Effector memory CD8-positive, alpha-beta T cell (primary cell): ENCODE measurements at regions not wholly inside any gene's neighbourhood (a gene's known extent, or its start where the extent isn't known, plus 50 kb on each side); places are given as distances from the start of the nearest gene placed in this dataset.

Experiments
- ATAC-seq: fragments of 150-1000 bp; cut with Tn5 transposase; replicated peaks from 2 replicates; pipeline ENCODE4 v1.10.0; 2021; ENCODE audit warnings: mild to moderate bottlenecking, moderate library complexity
- DNase-seq, 3 experiments: peaks; one replicate each; pipeline ENCODE4 v3.0.0; 2021
- H3K27ac Mint-ChIP-seq, 2 donors: one replicate each; pipeline ENCODE4 v1.8.0; 2022; ENCODE audit warnings: mild to moderate bottlenecking in 2 of 2, mixed read lengths in 2 of 2, moderate library complexity in 2 of 2
- H3K27me3 Mint-ChIP-seq, 2 donors: one replicate each; pipeline ENCODE4 v1.8.0; 2022; ENCODE audit warnings: mixed read lengths in 2 of 2
- H3K36me3 Mint-ChIP-seq: one replicate; pipeline ENCODE4 v1.8.0; 2022; ENCODE audit warnings: mild to moderate bottlenecking, moderate library complexity, mixed read lengths; ENCODE audit not compliant: insufficient read depth
- H3K4me1 Mint-ChIP-seq, 2 donors: one replicate each; pipeline ENCODE4 v1.8.0; 2022; ENCODE audit warnings: low read depth in 2 of 2, mixed read lengths in 2 of 2
- H3K4me3 Mint-ChIP-seq, 2 donors: one replicate each; pipeline ENCODE4 v1.8.0; 2022; ENCODE audit warnings: mild to moderate bottlenecking in 2 of 2, mixed read lengths in 2 of 2, moderate library complexity in 2 of 2
- H3K9me3 Mint-ChIP-seq, 2 donors: one replicate each; pipeline ENCODE4 v1.8.0; 2022; ENCODE audit warnings: mixed read lengths in 2 of 2

GRCh38 chr2:147689220-147689909, 155.5 kb upstream of the ACVR2A start:
- no peak overlapping the region for H3K4me3 Mint-ChIP-seq
- no peak overlapping the region for H3K27ac Mint-ChIP-seq
- ATAC-seq, result peak; percentile 26
- H3K4me1 Mint-ChIP-seq, result no peaks in the 10 kb centered on the region
- peaks cover 0 to 18% of the 10 kb centered on the region in 2 donors for H3K27me3 Mint-ChIP-seq
- DNase-seq, result no peak
- H3K9me3 Mint-ChIP-seq, result peaks cover 0 to 3% of the 10 kb centered on the region in 2 donors
- no peaks in the 10 kb centered on the region for H3K36me3 Mint-ChIP-seq

GRCh38 chr2:147688242-147688641, 156.6 kb upstream of the ACVR2A start:
- Mint-ChIP-seq H3K27me3 (peaks cover 0 to 14% of the 10 kb centered on the region in 2 donors), H3K9me3 (peaks cover 0 to 3% of the 10 kb centered on the region in 2 donors), H3K27ac (no peak overlapping the region), H3K4me1 (no peaks in the 10 kb centered on the region), H3K36me3 (no peaks in the 10 kb centered on the region), H3K4me3 (no peak overlapping the region)
- DNase-seq, result no peak
- ATAC-seq, result no peak

GRCh38 chr2:147686365-147686764, 158.5 kb upstream of the ACVR2A start:
- no peak for ATAC-seq
- Mint-ChIP-seq H3K27ac (no peak overlapping the region), H3K27me3 (peaks cover 0 to 11% of the 10 kb centered on the region in 2 donors), H3K4me3 (no peak overlapping the region), H3K4me1 (no peaks in the 10 kb centered on the region), H3K36me3 (no peaks in the 10 kb centered on the region), H3K9me3 (peaks cover 0 to 3% of the 10 kb centered on the region in 2 donors)
- no peak for DNase-seq

- Mint-ChIP-seq H3K27me3 (peaks cover 0 to 11% of the 10 kb centered on the region in 2 donors), H3K9me3 (peaks cover 0 to 3% of the 10 kb centered on the region in 2 donors), H3K36me3 (no peaks in the 10 kb centered on the region), H3K4me3 (no peak overlapping the region), H3K4me1 (no peaks in the 10 kb centered on the region), H3K27ac (no peak overlapping the region)
- ATAC-seq (no peak), DNase-seq (no peak)
Observed at GRCh38 chr2:147684903-147685302, 159.9 kb upstream of the ACVR2A start.

- H3K27me3 Mint-ChIP-seq, result peaks cover 0 to under 1% of the 10 kb centered on the region in 2 donors
- no peaks in the 10 kb centered on the region for H3K4me1 Mint-ChIP-seq
- H3K4me3 Mint-ChIP-seq, result no peak overlapping the region
- no peak for ATAC-seq
- H3K36me3 Mint-ChIP-seq, result no peaks in the 10 kb centered on the region
- peaks cover 0 to 1% of the 10 kb centered on the region in 2 donors for H3K9me3 Mint-ChIP-seq
- H3K27ac Mint-ChIP-seq, result no peak overlapping the region
- no peak for DNase-seq
Observed at GRCh38 chr2:147683380-147683779, 161.4 kb upstream of the ACVR2A start.

- Mint-ChIP-seq H3K27me3 (no peaks in the 10 kb centered on the region), H3K9me3 (peaks cover 0 to 1% of the 10 kb centered on the region in 2 donors), H3K27ac (no peak overlapping the region), H3K36me3 (no peaks in the 10 kb centered on the region), H3K4me3 (no peak overlapping the region), H3K4me1 (no peaks in the 10 kb centered on the region)
- no peak for ATAC-seq
- no peak for DNase-seq
Observed at GRCh38 chr2:147681093-147681492, 163.7 kb upstream of the ACVR2A start.

GRCh38 chr2:147679955-147680531, 164.8 kb upstream of the ACVR2A start:
- no peaks in the 10 kb centered on the region for H3K27me3 Mint-ChIP-seq
- H3K27ac Mint-ChIP-seq, result no peak overlapping the region
- no peaks in the 10 kb centered on the region for H3K36me3 Mint-ChIP-seq
- no peak for DNase-seq
- H3K4me3 Mint-ChIP-seq, result no peak overlapping the region
- ATAC-seq, result no peak
- peaks cover 0 to 1% of the 10 kb centered on the region in 2 donors for H3K9me3 Mint-ChIP-seq
- H3K4me1 Mint-ChIP-seq, result no peaks in the 10 kb centered on the region

GRCh38 chr2:147679191-147679954, 165.5 kb upstream of the ACVR2A start:
- ATAC-seq, result no peak
- H3K36me3 Mint-ChIP-seq, result no peaks in the 10 kb centered on the region
- H3K4me1 Mint-ChIP-seq, result no peaks in the 10 kb centered on the region
- H3K27me3 Mint-ChIP-seq, result no peaks in the 10 kb centered on the region
- no peak overlapping the region for H3K4me3 Mint-ChIP-seq
- H3K27ac Mint-ChIP-seq, result no peak overlapping the region
- H3K9me3 Mint-ChIP-seq, result no peaks in the 10 kb centered on the region
- no peak for DNase-seq

- Mint-ChIP-seq H3K27me3 (peaks cover 6 to 9% of the 10 kb centered on the region in 2 donors), H3K36me3 (no peaks in the 10 kb centered on the region), H3K27ac (peak overlapping the region in 1 of 2 donors; percentile 36), H3K4me1 (peaks cover 0 to 15% of the 10 kb centered on the region in 2 donors), H3K9me3 (no peaks in the 10 kb centered on the region), H3K4me3 (no peak overlapping the region)
- no peak for ATAC-seq
- no peak for DNase-seq
Observed at GRCh38 chr2:147665105-147665504, 179.7 kb upstream of the ACVR2A start.

- H3K36me3 Mint-ChIP-seq, result no peaks in the 10 kb centered on the region
- peak overlapping the region; percentile 35 to 72 for H3K27ac Mint-ChIP-seq
- DNase-seq (no peak), ATAC-seq (peak; percentile 54)
- peak overlapping the region; percentile 57 to 64 for H3K4me3 Mint-ChIP-seq
- no peaks in the 10 kb centered on the region for H3K9me3 Mint-ChIP-seq
- H3K27me3 Mint-ChIP-seq, result peaks cover 6 to 9% of the 10 kb centered on the region in 2 donors
- H3K4me1 Mint-ChIP-seq, result peaks cover 0 to 15% of the 10 kb centered on the region in 2 donors
Observed at GRCh38 chr2:147663962-147664361, 180.9 kb upstream of the ACVR2A start.

GRCh38 chr2:147663153-147663961, 181.5 kb upstream of the ACVR2A start:
- Mint-ChIP-seq H3K4me1 (peaks cover 0 to 15% of the 10 kb centered on the region in 2 donors), H3K4me3 (peak overlapping the region; percentile 57 to 64)

GRCh38 chr2:147662221-147662620, 182.6 kb upstream of the ACVR2A start:
- no peak for ATAC-seq

More at GRCh38 chr2:147663153-147663961, 181.5 kb upstream of the ACVR2A start:
- Mint-ChIP-seq H3K27me3 (peaks cover 6 to 9% of the 10 kb centered on the region in 2 donors), H3K27ac (peak overlapping the region; percentile 35 to 72), H3K36me3 (no peaks in the 10 kb centered on the region), H3K9me3 (no peaks in the 10 kb centered on the region)
- peak; percentile 84 for ATAC-seq
- DNase-seq, result no peak

GRCh38 chr2:147660680-147661079, 184.1 kb upstream of the ACVR2A start:
- ATAC-seq, result no peak
- Mint-ChIP-seq H3K4me1 (peaks cover 0 to 15% of the 10 kb centered on the region in 2 donors), H3K27ac (no peak overlapping the region), H3K36me3 (no peaks in the 10 kb centered on the region), H3K27me3 (peaks cover 4 to 5% of the 10 kb centered on the region in 2 donors), H3K4me3 (no peak overlapping the region), H3K9me3 (no peaks in the 10 kb centered on the region)
- no peak for DNase-seq

More at GRCh38 chr2:147662221-147662620, 182.6 kb upstream of the ACVR2A start:
- peaks cover 6 to 9% of the 10 kb centered on the region in 2 donors for H3K27me3 Mint-ChIP-seq
- DNase-seq, result no peak
- H3K4me1 Mint-ChIP-seq, result peaks cover 0 to 15% of the 10 kb centered on the region in 2 donors
- H3K4me3 Mint-ChIP-seq, result no peak overlapping the region
- H3K27ac Mint-ChIP-seq, result no peak overlapping the region
- no peaks in the 10 kb centered on the region for H3K9me3 Mint-ChIP-seq
- H3K36me3 Mint-ChIP-seq, result no peaks in the 10 kb centered on the region
